GM13977 (cell line): ENCODE measurements at regions not wholly inside any gene's neighbourhood (a gene's known extent, or its start where the extent isn't known, plus 50 kb on each side); places are given as distances from the start of the nearest gene placed in this dataset.

ENCODE experiments used
- DNase-seq: peaks from one replicate; pipeline ENCODE4 v3.0.0; 2012; ENCODE audit warnings: low spot score
- in situ Hi-C: fragments of 300-500 bp; cut with MboI; formaldehyde crosslinking; loops from one replicate; pipeline ENCODE4 v1.12.0; 2022; ENCODE audit warnings: low sequenced_read_pairs, low pct_unique_long_range_greater_than_20kb, mixed read lengths, inconsistent platforms; ENCODE audit not compliant: unreplicated experiment
- TF ChIP-seq, protein P1 (sequence below): IDR thresholded peaks from 2 replicates; pipeline ENCODE4 v1.5.1; 2012; ENCODE audit warnings: mild to moderate bottlenecking, control low read depth; ENCODE audit not compliant: insufficient read depth; ENCODE audit errors: extremely low read depth, missing control alignments

DNA sequence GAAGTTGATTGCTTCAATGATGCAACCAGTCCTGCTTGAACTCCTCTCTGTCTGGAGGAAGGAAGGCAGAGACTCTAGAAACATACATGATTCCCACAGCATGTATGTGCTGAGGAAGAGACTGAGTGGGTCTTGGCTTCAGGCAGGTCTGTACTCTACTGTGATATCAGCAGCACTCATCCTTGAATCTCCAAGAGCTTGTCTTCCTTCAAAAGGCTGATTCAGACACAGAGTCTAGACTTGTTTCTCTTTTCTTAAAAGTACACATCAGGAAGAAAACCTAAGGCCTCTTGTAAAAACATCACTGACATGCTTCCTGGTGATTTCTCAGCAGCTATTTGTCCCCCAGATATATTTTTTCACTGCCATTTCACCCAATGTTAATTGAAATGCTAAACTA is 155.7 kb upstream of the HEY2 start:
- TF ChIP-seq, protein P1, sequence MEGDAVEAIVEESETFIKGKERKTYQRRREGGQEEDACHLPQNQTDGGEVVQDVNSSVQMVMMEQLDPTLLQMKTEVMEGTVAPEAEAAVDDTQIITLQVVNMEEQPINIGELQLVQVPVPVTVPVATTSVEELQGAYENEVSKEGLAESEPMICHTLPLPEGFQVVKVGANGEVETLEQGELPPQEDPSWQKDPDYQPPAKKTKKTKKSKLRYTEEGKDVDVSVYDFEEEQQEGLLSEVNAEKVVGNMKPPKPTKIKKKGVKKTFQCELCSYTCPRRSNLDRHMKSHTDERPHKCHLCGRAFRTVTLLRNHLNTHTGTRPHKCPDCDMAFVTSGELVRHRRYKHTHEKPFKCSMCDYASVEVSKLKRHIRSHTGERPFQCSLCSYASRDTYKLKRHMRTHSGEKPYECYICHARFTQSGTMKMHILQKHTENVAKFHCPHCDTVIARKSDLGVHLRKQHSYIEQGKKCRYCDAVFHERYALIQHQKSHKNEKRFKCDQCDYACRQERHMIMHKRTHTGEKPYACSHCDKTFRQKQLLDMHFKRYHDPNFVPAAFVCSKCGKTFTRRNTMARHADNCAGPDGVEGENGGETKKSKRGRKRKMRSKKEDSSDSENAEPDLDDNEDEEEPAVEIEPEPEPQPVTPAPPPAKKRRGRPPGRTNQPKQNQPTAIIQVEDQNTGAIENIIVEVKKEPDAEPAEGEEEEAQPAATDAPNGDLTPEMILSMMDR: no peak
- DNase-seq: no peak
- in situ Hi-C loops: no loop called here

DNA sequence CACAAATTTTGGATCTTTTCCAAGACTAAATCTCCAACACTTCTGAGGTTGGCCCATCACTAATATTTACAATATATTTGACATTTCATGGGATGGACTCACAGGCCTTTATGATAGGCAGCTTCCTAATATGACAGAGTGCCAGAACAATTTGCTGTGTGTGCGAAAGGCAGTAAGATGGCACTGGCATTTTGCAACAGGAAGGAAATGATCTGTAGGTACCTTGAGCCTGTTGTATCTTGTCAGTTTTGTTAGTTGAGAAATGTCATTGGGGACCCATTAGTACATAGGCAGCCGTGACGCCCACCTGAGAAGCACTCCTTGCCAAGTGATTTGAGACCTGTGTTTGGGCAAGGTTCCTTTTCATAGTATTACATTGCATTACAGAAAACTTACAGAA is 153.4 kb upstream of the HEY2 start:
- in situ Hi-C loops: no loop called here
- no peak for DNase-seq
- TF ChIP-seq, protein P1: no peak

DNA sequence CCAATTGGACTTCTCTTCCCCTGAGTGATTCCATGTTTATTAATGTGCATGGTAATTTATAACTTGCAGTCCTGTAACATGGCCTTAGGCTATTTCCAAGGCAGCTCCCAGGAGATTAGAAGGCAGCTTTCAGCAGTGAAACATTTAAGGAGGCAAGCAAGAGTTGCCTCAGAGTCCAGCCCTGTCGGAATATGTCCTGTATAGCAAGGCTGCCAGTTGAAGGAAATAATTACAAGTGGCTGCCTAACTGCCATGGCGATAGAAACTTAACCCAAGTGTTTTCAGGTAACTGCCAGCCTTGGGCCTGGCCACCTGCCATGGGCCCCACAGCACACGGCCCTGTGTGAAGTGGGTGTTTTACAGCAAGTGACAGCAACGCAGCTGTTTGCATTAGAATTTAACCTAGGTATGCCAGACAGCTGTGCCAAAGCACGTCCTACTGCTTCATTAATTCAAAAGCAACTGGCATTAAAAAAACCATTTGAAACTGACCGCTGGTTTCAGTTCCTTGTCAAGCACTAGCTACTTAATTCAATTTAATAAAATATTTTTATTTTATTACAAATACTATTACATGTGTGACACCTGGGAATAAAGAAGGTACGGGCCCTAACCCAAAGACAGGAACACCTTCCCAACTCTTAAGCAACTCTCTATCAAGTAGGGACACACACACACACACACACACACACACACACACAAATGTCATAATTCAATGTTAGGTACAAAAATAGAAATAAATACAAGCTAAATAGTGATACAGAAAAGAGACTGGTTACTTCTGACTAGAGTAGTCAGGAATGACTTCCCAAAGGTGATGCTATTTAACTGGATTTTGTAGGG is 151.8 kb upstream of the HEY2 start:
- no peak for DNase-seq
- in situ Hi-C loops: no loop called here
- TF ChIP-seq, protein P1: no peak

DNA sequence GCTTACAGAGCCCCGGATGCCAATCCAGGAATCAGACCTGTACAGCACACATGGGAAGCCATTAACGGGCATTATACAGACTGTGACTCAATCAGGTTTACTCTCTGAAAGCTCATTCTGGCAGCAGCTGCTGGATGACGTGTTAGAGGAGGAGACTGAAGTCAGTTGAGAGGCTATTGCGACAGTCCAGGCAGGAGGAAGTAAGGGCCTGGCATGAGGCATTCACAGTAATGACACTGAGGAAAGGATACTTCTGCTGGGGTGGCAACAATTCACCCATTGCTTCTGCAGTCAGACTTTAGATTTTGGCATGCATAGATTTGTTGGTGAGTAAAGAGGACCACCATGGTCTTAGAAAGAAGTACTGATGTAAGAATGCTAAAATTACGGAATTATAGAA is 151.0 kb upstream of the HEY2 start:
- DNase-seq: no peak
- TF ChIP-seq, protein P1: no peak
- in situ Hi-C loops: no loop called here

DNA sequence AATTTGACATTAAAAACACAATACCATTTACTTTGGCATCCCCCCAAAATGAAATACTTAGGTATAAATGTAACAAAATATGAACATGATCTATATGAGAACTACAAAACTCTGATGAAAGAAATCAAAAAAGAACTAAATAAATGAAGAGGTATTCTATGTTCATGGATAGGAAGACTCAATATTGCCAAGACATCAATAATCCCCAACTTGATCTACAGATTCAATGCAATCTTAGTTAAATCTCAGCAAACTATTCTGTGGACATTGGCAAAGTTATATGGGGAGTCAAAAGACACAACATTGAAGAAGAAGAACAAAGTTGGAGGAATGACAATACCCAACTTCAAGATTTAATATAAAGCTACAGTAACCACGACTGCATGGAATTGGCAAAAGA is 145.2 kb upstream of the HEY2 start:
- DNase-seq: no peak
- in situ Hi-C loops: no loop called here
- TF ChIP-seq, protein P1: no peak

DNA sequence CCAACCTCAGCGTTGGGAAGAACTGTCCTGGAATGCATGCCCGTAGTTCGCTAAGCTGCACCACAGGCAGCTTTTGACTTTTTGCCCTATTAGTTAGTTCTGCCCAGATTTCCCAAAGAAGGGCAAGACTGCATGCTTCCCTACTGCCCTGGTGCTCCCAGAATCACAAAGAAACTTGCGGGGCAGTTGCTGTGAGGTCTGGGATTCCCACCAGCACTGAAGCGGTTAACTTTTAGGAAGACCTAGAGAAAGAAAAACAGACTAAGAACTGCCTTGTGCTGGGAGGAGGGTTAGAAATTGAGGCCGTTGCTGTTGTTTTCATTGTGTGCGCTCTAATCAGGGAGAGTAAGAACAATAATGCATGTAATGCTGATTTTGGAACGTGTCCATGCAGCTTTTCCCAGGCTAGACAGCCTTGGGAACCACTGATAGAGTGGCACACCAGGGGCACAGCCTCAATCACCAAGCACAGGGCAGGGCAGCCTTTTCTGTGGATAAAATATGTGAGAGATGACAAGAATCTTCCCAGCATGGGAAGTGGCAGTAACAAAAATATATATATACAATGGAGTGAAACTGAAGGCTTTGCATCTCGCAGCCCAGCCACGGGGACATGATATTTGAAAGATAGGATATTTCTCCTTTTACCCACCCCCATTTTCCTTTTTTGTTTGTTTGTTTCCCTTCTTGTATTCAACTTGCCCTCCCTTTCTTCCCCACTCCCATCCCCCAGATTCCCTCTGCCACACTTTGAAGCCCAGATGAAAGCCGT is 137.7 kb upstream of the HEY2 start:
- DNase-seq: no peak
- in situ Hi-C loops: no loop called here
- TF ChIP-seq, protein P1: no peak
